ENCODE measurements at regions not wholly inside any gene's neighbourhood (a gene's known extent, or its start where the extent isn't known, plus 50 kb on each side); places are given as distances from the start of the nearest gene placed in this dataset.

DNA sequence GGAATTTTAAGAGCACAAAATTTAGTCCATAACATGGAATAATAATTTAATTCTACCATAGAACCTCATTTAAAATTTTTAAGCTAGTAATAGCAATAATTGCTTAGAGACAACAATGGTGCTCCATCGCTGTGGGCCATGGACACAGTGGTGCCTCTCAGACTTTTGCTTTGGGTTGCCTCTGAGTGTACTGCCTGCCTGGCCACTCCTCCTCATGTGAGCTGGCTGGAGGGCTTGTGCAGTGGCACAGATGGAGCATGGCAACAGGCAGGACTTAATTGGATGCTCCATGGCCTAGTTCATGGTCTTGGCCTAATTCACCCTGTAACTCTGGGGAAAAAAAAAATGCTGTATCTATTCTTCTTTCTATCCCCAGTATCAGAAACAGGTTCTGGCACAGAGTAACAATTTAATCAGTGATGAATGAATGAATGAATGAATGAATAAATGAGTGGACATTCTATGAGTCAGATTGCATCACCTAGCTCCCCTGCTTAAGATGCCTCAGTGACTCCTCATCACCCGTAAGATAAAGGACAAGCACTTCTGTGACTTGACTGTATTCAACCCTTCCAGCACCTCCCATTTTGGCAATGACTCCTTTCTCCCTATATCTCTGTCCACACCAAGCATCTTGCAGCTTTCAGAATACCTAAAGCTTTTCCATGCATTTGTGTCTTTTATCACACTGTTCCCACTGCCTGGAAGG lies 211.8 kb upstream of the SLC14A2 start:
- no peaks in the 10 kb centered on the region for H3K9me2 ChIP-seq (ENCODE audit: insufficient read depth, low read length)
- DNase-seq (ENCODE audit: low spot score) = no peak
- H4K20me1 ChIP-seq (ENCODE audit: insufficient read depth, low read length) = no peaks in the 10 kb centered on the region
- no TSS peak for BruUV-seq (replicated peaks)
- no peak overlapping the region for H3K4me3 ChIP-seq (ENCODE audit: low read depth, low read length, poor library complexity, severe bottlenecking)
- no peaks in the 10 kb centered on the region for H3K36me3 ChIP-seq (ENCODE audit: insufficient read depth, low read length)
- no peaks in the 10 kb centered on the region for H3K79me2 ChIP-seq (ENCODE audit: insufficient read depth, low read depth, low read length)
- POLR2A ChIA-PET = no interaction called here
- TF ChIP-seq CTCF (conservative IDR thresholded peaks at IDR 0.05; ENCODE audit: low read length) = no peak
- no peak for TF ChIP-seq EZH2phosphoT487 (IDR thresholded peaks at IDR 0.05; ENCODE audit: borderline replicate concordance, low read depth, low read length)
- intact Hi-C loops (cut with micrococcal nuclease; ENCODE audit: unreplicated experiment) = no loop called here
- no peak overlapping the region for H3K27ac ChIP-seq (ENCODE audit: low read depth, low read length, poor library complexity, severe bottlenecking)
- no peaks in the 10 kb centered on the region for H3K4me1 ChIP-seq (ENCODE audit: insufficient read depth, low read length, poor library complexity, severe bottlenecking)
- no peak overlapping the region for H3K4me2 ChIP-seq (ENCODE audit: low read length)
- CTCF ChIA-PET (ENCODE audit: unreplicated experiment) = no interaction called here
- no peak overlapping the region for H2AFZ ChIP-seq (ENCODE audit: low read length)
- no peaks in the 10 kb centered on the region for H3K9me3 ChIP-seq (ENCODE audit: low read length)

- Histone ChIP-seq H2AFZ (ENCODE audit: low read length) (no peak overlapping the region), H3K36me3 (ENCODE audit: insufficient read depth, low read length) (no peaks in the 10 kb centered on the region), H3K9me3 (ENCODE audit: low read length) (no peaks in the 10 kb centered on the region), H3K4me1 (ENCODE audit: insufficient read depth, low read length, poor library complexity, severe bottlenecking) (no peaks in the 10 kb centered on the region), H3K79me2 (ENCODE audit: insufficient read depth, low read depth, low read length) (no peaks in the 10 kb centered on the region), H3K27ac (ENCODE audit: low read depth, low read length, poor library complexity, severe bottlenecking) (no peak overlapping the region), H4K20me1 (ENCODE audit: insufficient read depth, low read length) (no peaks in the 10 kb centered on the region), H3K9me2 (ENCODE audit: insufficient read depth, low read length) (no peaks in the 10 kb centered on the region), H3K4me2 (ENCODE audit: low read length) (no peak overlapping the region), H3K4me3 (ENCODE audit: low read depth, low read length, poor library complexity, severe bottlenecking) (no peak overlapping the region)
- intact Hi-C loops (cut with micrococcal nuclease; ENCODE audit: unreplicated experiment) = no loop called here
- CTCF ChIA-PET (ENCODE audit: unreplicated experiment) = no interaction called here
- POLR2A ChIA-PET = no interaction called here
- BruUV-seq (replicated peaks) = no TSS peak
- no peak for DNase-seq (ENCODE audit: low spot score)
- TF ChIP-seq CTCF (conservative IDR thresholded peaks at IDR 0.05; ENCODE audit: low read length) (no peak), EZH2phosphoT487 (IDR thresholded peaks at IDR 0.05; ENCODE audit: borderline replicate concordance, low read depth, low read length) (no peak)
Observed at GRCh38 chr18:45408218-45408617, 207.1 kb upstream of the SLC14A2 start.

- Histone ChIP-seq H3K4me2 (ENCODE audit: low read length) (no peak overlapping the region), H3K27ac (ENCODE audit: low read depth, low read length, poor library complexity, severe bottlenecking) (no peak overlapping the region), H3K4me3 (ENCODE audit: low read depth, low read length, poor library complexity, severe bottlenecking) (no peak overlapping the region), H3K9me2 (ENCODE audit: insufficient read depth, low read length) (no peaks in the 10 kb centered on the region), H2AFZ (ENCODE audit: low read length) (no peak overlapping the region), H3K9me3 (ENCODE audit: low read length) (no peaks in the 10 kb centered on the region), H3K4me1 (ENCODE audit: insufficient read depth, low read length, poor library complexity, severe bottlenecking) (no peaks in the 10 kb centered on the region), H3K36me3 (ENCODE audit: insufficient read depth, low read length) (no peaks in the 10 kb centered on the region), H3K79me2 (ENCODE audit: insufficient read depth, low read depth, low read length) (no peaks in the 10 kb centered on the region), H4K20me1 (ENCODE audit: insufficient read depth, low read length) (no peaks in the 10 kb centered on the region)
- no peak for DNase-seq (ENCODE audit: low spot score)
- intact Hi-C loops (cut with micrococcal nuclease; ENCODE audit: unreplicated experiment) = no loop called here
- no TSS peak for BruUV-seq (replicated peaks)
- ChIA-PET CTCF (ENCODE audit: unreplicated experiment) (no interaction called here), POLR2A (no interaction called here)
- TF ChIP-seq CTCF (conservative IDR thresholded peaks at IDR 0.05; ENCODE audit: low read length) = no peak
- TF ChIP-seq EZH2phosphoT487 (IDR thresholded peaks at IDR 0.05; ENCODE audit: borderline replicate concordance, low read depth, low read length) = no peak
Observed at GRCh38 chr18:45409971-45410370, 205.3 kb upstream of the SLC14A2 start.
